ENCODE measurements at regions not wholly inside any gene's neighbourhood (a gene's known extent, or its start where the extent isn't known, plus 50 kb on each side); places are given as distances from the start of the nearest gene placed in this dataset.
"Not testable (repeated sequence)": the region's sequence is repeated elsewhere in the genome, so short reads cannot be mapped to it uniquely, and the experiment has no call there.

GRCh38 chr2:12484536-12485115, 232.1 kb upstream of the TRIB2 start:
- no peak for DNase-seq

- no peak for DNase-seq
These were observed 230.3 kb upstream of the TRIB2 start for GRCh38 chr2:12486205-12487118.

GRCh38 chr2:12487253-12488004, 229.3 kb upstream of the TRIB2 start:
- no peak for DNase-seq

GRCh38 chr2:12488352-12489318, 228.1 kb upstream of the TRIB2 start:
- peak; percentile 48 for DNase-seq

GRCh38 chr2:12490641-12491040, 226.1 kb upstream of the TRIB2 start:
- no peak for DNase-seq

GRCh38 chr2:12492360-12492759, 224.4 kb upstream of the TRIB2 start:
- DNase-seq = not testable (repeated sequence)

GRCh38 chr2:12493031-12493513, 223.7 kb upstream of the TRIB2 start:
- DNase-seq = peak; percentile 54

- DNase-seq = no peak
These were observed 221.4 kb upstream of the TRIB2 start for GRCh38 chr2:12495247-12495868.

GRCh38 chr2:12498286-12498685, 218.4 kb upstream of the TRIB2 start:
- no peak for DNase-seq

- no peak for DNase-seq
These were observed 218.0 kb upstream of the TRIB2 start for GRCh38 chr2:12498704-12499103.

GRCh38 chr2:12500899-12501298, 215.8 kb upstream of the TRIB2 start:
- no peak for DNase-seq

GRCh38 chr2:12501469-12502158, 215.1 kb upstream of the TRIB2 start:
- peak; percentile 82 for DNase-seq

GRCh38 chr2:12502759-12503158, 214.0 kb upstream of the TRIB2 start:
- DNase-seq = peak; percentile 63

- DNase-seq = peak; percentile 57
These were observed 212.3 kb upstream of the TRIB2 start for GRCh38 chr2:12504443-12504842.

- DNase-seq = no peak
These were observed 209.9 kb upstream of the TRIB2 start for GRCh38 chr2:12506846-12507245.

- peak; percentile 89 for DNase-seq
These were observed 209.4 kb upstream of the TRIB2 start for GRCh38 chr2:12507295-12507694.

GRCh38 chr2:12510070-12510469, 206.7 kb upstream of the TRIB2 start:
- DNase-seq = no peak

GRCh38 chr2:12513339-12513738, 203.4 kb upstream of the TRIB2 start:
- no peak for DNase-seq

GRCh38 chr2:12514168-12514567, 202.6 kb upstream of the TRIB2 start:
- no peak for DNase-seq

- DNase-seq = peak; percentile 34
These were observed 201.9 kb upstream of the TRIB2 start for GRCh38 chr2:12514631-12515437.

Measured in activated naive CD4-positive, alpha-beta T cell treated with Interleukin-2 at 50 U/mL for 16 hours (primary cell).